ENCODE measurements at regions not wholly inside any gene's neighbourhood (a gene's known extent, or its start where the extent isn't known, plus 50 kb on each side); places are given as distances from the start of the nearest gene placed in this dataset.

GRCh38 chr9:89249001-89249400, 62.0 kb upstream of the CKS2 start:
- ATAC-seq (ENCODE audit: insufficient read depth, low FRiP score) = no peak
- no peak for TF ChIP-seq CTCF (IDR thresholded peaks at IDR 0.05; ENCODE audit: control extremely low read depth, extremely low read depth)
- DNase-seq = no peak
- Histone ChIP-seq H3K9me3 (ENCODE audit: control insufficient read depth in 4 of 4, insufficient read depth in 3 of 4, low read length in 3 of 4) (peaks cover 0 to 4% (median under 1%) of the 10 kb centered on the region in 4 donors), H3K4me1 (ENCODE audit: control insufficient read depth in 5 of 5, insufficient read depth in 5 of 5, low read length in 5 of 5) (peaks cover 0 to 8% (median 2%) of the 10 kb centered on the region in 5 donors), H3K4me3 (no peak overlapping the region), H3K9ac (ENCODE audit: insufficient read depth in 1 of 2, low read length in 2 of 2) (no peak overlapping the region), H3K27ac (ENCODE audit: low read depth in 1 of 2, low read length in 1 of 2) (no peak overlapping the region), H3K36me3 (ENCODE audit: control insufficient read depth in 4 of 4, insufficient read depth in 4 of 4, low read length in 4 of 4) (peaks cover 0 to 3% (median under 1%) of the 10 kb centered on the region in 4 donors), H3K27me3 (ENCODE audit: control insufficient read depth in 3 of 3, insufficient read depth in 3 of 3, low read length in 2 of 3) (no peaks in the 10 kb centered on the region)
- 91 to 94% methylated on average over 3 of the region's 3 CpGs for WGBS, 2 donors

- Histone ChIP-seq H3K27ac (ENCODE audit: low read depth in 1 of 2, low read length in 1 of 2) (no peak overlapping the region), H3K4me1 (ENCODE audit: control insufficient read depth in 5 of 5, insufficient read depth in 5 of 5, low read length in 5 of 5) (peaks cover 0 to 5% (median under 1%) of the 10 kb centered on the region in 5 donors), H3K9me3 (ENCODE audit: control insufficient read depth in 4 of 4, insufficient read depth in 3 of 4, low read length in 3 of 4) (peaks cover 0 to 4% (median 3%) of the 10 kb centered on the region in 4 donors), H3K36me3 (ENCODE audit: control insufficient read depth in 4 of 4, insufficient read depth in 4 of 4, low read length in 4 of 4) (peaks cover 0 to 7% (median 0%) of the 10 kb centered on the region in 4 donors), H3K4me3 (no peak overlapping the region), H3K9ac (ENCODE audit: insufficient read depth in 1 of 2, low read length in 2 of 2) (no peak overlapping the region), H3K27me3 (ENCODE audit: control insufficient read depth in 3 of 3, insufficient read depth in 3 of 3, low read length in 2 of 3) (no peaks in the 10 kb centered on the region)
- no peak for TF ChIP-seq CTCF (IDR thresholded peaks at IDR 0.05; ENCODE audit: control extremely low read depth, extremely low read depth)
- ATAC-seq (ENCODE audit: insufficient read depth, low FRiP score) (no peak), DNase-seq (peak; percentile 26 to 53 (median 33))
- 66 to 85% methylated on average over 8 of the region's 8 CpGs for WGBS, 2 donors
Measured at GRCh38 chr9:89252651-89253267, 58.2 kb upstream of the CKS2 start.

- DNase-seq (no peak), ATAC-seq (ENCODE audit: insufficient read depth, low FRiP score) (no peak)
- no peak for TF ChIP-seq CTCF (IDR thresholded peaks at IDR 0.05; ENCODE audit: control extremely low read depth, extremely low read depth)
- Histone ChIP-seq H3K4me1 (ENCODE audit: control insufficient read depth in 5 of 5, insufficient read depth in 5 of 5, low read length in 5 of 5) (peaks cover 0 to 2% (median 0%) of the 10 kb centered on the region in 5 donors), H3K9me3 (ENCODE audit: control insufficient read depth in 4 of 4, insufficient read depth in 3 of 4, low read length in 3 of 4) (peaks cover 0 to 4% (median 3%) of the 10 kb centered on the region in 4 donors), H3K9ac (ENCODE audit: insufficient read depth in 1 of 2, low read length in 2 of 2) (no peak overlapping the region), H3K4me3 (no peak overlapping the region), H3K27me3 (ENCODE audit: control insufficient read depth in 3 of 3, insufficient read depth in 3 of 3, low read length in 2 of 3) (no peaks in the 10 kb centered on the region), H3K27ac (ENCODE audit: low read depth in 1 of 2, low read length in 1 of 2) (no peak overlapping the region), H3K36me3 (ENCODE audit: control insufficient read depth in 4 of 4, insufficient read depth in 4 of 4, low read length in 4 of 4) (peaks cover 0 to 7% (median 0%) of the 10 kb centered on the region in 4 donors)
- WGBS, 2 donors = 90 to 91% methylated on average over 14 of the region's 14 CpGs
Measured at GRCh38 chr9:89254058-89254772, 56.8 kb upstream of the CKS2 start.
